GM18502 (cell line): ENCODE measurements at regions not wholly inside any gene's neighbourhood (a gene's known extent, or its start where the extent isn't known, plus 50 kb on each side); places are given as distances from the start of the nearest gene placed in this dataset.
"Not testable (repeated sequence)": the region's sequence is repeated elsewhere in the genome, so short reads cannot be mapped to it uniquely, and the experiment has no call there.

Experiments used
- ATAC-seq: cut with Tn5 transposase; IDR thresholded peaks from one replicate; pipeline ENCODE4 v1.9.1; 2021; ENCODE audit warnings: mild to moderate bottlenecking; ENCODE audit not compliant: unreplicated experiment, poor library complexity

DNA sequence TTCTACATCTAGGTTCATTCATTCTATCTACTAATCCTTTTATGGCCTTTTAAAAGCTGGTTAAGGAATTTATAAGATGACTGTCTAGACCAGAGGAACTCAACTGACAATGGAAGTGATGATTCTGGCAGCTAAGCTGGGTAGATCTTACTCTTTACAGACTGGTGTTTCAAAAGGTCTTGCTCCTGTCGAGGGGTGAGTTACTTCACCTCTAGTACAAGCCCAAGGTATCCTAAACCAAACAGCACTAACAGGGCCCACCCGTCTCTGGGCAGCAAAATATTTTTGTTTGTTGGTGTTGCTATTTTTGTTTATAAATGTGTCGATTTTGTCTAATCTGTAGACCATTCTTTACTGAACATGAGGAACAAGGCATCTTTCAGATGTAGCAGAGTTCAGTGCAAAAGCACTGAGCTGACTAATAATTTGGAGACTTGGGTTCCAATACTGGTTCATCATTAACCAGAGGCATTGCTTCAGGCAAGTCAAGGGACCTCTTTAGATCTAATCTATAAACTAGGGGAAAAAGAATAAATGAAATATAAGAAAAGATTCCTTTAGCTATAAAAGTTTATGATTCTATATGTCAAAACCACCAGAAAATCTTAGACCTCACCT is 90.3 kb upstream of the FRG1 start:
- ATAC-seq, result no peak

DNA sequence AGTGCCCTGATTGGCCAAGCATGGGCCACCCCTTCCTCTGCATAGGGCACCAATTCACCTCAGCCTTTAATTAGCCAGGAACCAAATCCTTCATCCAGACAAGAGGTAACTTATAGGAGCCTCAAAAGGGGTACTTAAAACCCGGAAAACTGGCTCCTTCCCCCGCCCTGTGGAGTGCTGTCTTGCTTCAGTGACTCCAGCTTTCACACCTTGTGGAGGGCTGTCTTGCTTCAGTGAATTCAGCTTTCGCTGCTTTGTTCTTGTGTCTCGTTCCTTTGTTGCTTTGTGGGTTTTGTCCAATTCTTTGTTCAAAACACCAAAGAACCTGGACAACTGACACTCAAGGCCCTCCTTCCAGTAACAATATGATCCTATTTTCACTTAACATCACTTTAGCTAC is 82.2 kb upstream of the FRG1 start:
- ATAC-seq, result no peak

- no peak for ATAC-seq
Observed at GRCh38 chr4:189861101-189861500, 79.6 kb upstream of the FRG1 start.

- no peak for ATAC-seq
Observed at GRCh38 chr4:189869236-189869635, 71.4 kb upstream of the FRG1 start.

GRCh38 chr4:189870511-189871234 is 70.0 kb upstream of the FRG1 start:
- no peak for ATAC-seq

DNA sequence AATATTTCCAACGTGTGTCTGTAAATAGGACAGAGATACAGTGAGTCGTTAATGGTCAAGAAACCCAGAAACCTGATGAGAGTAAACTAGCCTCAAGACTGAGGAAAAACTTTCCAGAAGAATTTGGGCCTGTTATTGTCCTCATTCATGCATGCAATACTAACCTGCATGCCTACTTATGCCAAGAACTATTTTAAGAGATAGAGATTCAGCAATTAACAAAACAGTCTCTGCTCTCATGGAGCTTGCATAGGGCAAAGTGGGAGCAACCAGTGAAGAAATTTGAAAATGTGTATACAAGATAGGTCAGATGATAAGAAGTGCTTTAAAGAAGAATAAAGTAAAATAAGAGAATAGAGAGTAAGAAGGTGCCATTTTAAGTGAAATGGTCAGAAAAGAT is 66.1 kb upstream of the FRG1 start:
- ATAC-seq, result no peak

DNA sequence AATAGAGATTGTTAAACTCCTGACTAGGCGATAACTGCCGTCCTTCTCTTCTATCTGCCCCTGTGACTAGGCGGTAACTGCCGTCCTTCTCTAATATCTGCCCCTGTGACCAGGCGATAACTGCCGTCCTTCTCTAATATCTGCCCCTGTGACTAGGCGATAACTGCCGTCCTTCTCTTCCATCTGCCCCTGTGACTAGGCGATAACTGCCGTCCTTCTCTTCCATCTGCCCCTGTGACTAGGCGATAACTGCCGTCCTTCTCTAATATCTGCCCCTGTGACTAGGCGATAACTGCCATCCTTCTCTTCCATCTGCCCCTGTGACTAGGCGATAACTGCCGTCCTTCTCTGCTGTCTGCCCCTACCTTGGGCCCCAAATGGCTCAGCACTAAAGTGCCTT is 59.5 kb upstream of the FRG1 start:
- ATAC-seq, result not testable (repeated sequence)

- ATAC-seq, result not testable (repeated sequence)
Observed at GRCh38 chr4:189888407-189888806, 52.3 kb upstream of the FRG1 start.
